Osteoblast (primary cell): ENCODE measurements at regions not wholly inside any gene's neighbourhood (a gene's known extent, or its start where the extent isn't known, plus 50 kb on each side); places are given as distances from the start of the nearest gene placed in this dataset.

Experiments
- DNase-seq: peaks from one replicate; pipeline ENCODE4 v3.0.0; 2011; ENCODE audit warnings: low spot score, mixed read lengths; ENCODE audit not compliant: insufficient read length; ENCODE audit errors: missing footprints
- H2AFZ ChIP-seq: 2 replicates; pipeline ENCODE4 v1.6.0; 2011; ENCODE audit warnings: mild to moderate bottlenecking, low read length
- H3K27ac ChIP-seq: 2 replicates; pipeline ENCODE4 v1.5.1; 2011; ENCODE audit warnings: mild to moderate bottlenecking, low read depth, low read length, moderate library complexity
- H3K27me3 ChIP-seq: 2 replicates; pipeline ENCODE4 v1.6.0; 2012; ENCODE audit warnings: mild to moderate bottlenecking, control low read depth, inconsistent platforms, low read length, moderate library complexity; ENCODE audit not compliant: insufficient read depth
- H3K36me3 ChIP-seq: 2 replicates; pipeline ENCODE4 v1.5.1; 2011; ENCODE audit warnings: mild to moderate bottlenecking, low read length, control low read depth, moderate library complexity; ENCODE audit not compliant: insufficient read depth
- H3K4me1 ChIP-seq: 2 replicates; pipeline ENCODE4 v1.5.1; 2011; ENCODE audit warnings: mild to moderate bottlenecking, low read length, control low read depth, moderate library complexity; ENCODE audit not compliant: insufficient read depth
- H3K4me2 ChIP-seq: 2 replicates; pipeline ENCODE4 v1.6.0; 2011; ENCODE audit warnings: mild to moderate bottlenecking, low read length; ENCODE audit not compliant: insufficient read depth
- H3K4me3 ChIP-seq: fragments of 200-600 bp; sonication (generic); 3 replicates; pipeline ENCODE4 v1.5.1; 2012; ENCODE audit warnings: mild to moderate bottlenecking, low read length, inconsistent platforms; ENCODE audit not compliant: insufficient read depth
- H3K79me2 ChIP-seq: 2 replicates; pipeline ENCODE4 v1.6.0; 2012; ENCODE audit warnings: mild to moderate bottlenecking, low read length, control low read depth, inconsistent platforms; ENCODE audit not compliant: insufficient read depth
- H3K9me3 ChIP-seq: 2 replicates; pipeline ENCODE4 v1.5.1; 2011; ENCODE audit warnings: low read depth, low read length, control low read depth
- H4K20me1 ChIP-seq: 2 replicates; pipeline ENCODE4 v1.6.0; 2012; ENCODE audit warnings: mild to moderate bottlenecking, low read length, control low read depth; ENCODE audit not compliant: insufficient read depth
- TF ChIP-seq, protein P1 (sequence below): IDR thresholded peaks from 2 replicates; pipeline ENCODE4 v1.5.1; 2011; ENCODE audit warnings: mild to moderate bottlenecking, low read depth, low read length, moderate library complexity; ENCODE audit errors: extremely low read depth

DNA sequence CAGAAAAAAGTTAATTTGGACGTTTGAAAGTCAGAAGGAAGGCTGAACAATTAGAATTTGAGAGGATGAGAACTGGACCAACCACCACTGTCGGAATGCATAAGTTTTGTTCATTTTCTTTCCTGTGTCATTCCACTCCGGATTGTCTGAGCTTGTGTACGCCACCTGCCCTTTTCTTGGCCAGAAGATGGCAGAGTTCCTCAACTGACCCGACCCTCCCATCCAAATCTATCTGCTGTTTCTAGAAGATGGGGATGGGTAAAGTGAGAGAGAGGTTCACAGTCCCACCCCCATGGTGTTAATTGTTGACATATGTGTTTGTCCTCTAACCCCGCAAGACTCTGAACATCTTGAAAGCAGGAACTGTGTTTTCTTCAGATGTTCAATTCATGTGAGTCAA is 388.0 kb downstream of the VRK1 start:
- no peak overlapping the region for H3K27ac ChIP-seq
- H3K4me3 ChIP-seq = no peak overlapping the region
- H3K27me3 ChIP-seq = no peaks in the 10 kb centered on the region
- H3K79me2 ChIP-seq = no peaks in the 10 kb centered on the region
- no peak overlapping the region for H3K4me2 ChIP-seq
- no peaks in the 10 kb centered on the region for H3K9me3 ChIP-seq
- H3K36me3 ChIP-seq = no peaks in the 10 kb centered on the region
- DNase-seq = no peak
- no peaks in the 10 kb centered on the region for H4K20me1 ChIP-seq
- H2AFZ ChIP-seq = no peak overlapping the region
- TF ChIP-seq, protein P1, sequence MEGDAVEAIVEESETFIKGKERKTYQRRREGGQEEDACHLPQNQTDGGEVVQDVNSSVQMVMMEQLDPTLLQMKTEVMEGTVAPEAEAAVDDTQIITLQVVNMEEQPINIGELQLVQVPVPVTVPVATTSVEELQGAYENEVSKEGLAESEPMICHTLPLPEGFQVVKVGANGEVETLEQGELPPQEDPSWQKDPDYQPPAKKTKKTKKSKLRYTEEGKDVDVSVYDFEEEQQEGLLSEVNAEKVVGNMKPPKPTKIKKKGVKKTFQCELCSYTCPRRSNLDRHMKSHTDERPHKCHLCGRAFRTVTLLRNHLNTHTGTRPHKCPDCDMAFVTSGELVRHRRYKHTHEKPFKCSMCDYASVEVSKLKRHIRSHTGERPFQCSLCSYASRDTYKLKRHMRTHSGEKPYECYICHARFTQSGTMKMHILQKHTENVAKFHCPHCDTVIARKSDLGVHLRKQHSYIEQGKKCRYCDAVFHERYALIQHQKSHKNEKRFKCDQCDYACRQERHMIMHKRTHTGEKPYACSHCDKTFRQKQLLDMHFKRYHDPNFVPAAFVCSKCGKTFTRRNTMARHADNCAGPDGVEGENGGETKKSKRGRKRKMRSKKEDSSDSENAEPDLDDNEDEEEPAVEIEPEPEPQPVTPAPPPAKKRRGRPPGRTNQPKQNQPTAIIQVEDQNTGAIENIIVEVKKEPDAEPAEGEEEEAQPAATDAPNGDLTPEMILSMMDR = peak; percentile 19
- H3K4me1 ChIP-seq = peaks cover 5% of the 10 kb centered on the region

GRCh38 chr14:97187916-97188315 is 390.7 kb downstream of the VRK1 start:
- Histone ChIP-seq H3K79me2 (no peaks in the 10 kb centered on the region), H3K27me3 (no peaks in the 10 kb centered on the region), H4K20me1 (no peaks in the 10 kb centered on the region), H3K36me3 (no peaks in the 10 kb centered on the region), H3K4me2 (no peak overlapping the region), H3K9me3 (no peaks in the 10 kb centered on the region), H3K4me1 (no peaks in the 10 kb centered on the region), H3K27ac (no peak overlapping the region), H2AFZ (no peak overlapping the region), H3K4me3 (no peak overlapping the region)
- TF ChIP-seq, protein P1 = no peak
- no peak for DNase-seq

- no peaks in the 10 kb centered on the region for H3K27me3 ChIP-seq
- H3K4me1 ChIP-seq = no peaks in the 10 kb centered on the region
- no peak overlapping the region for H3K4me2 ChIP-seq
- H4K20me1 ChIP-seq = no peaks in the 10 kb centered on the region
- no peak for DNase-seq
- H2AFZ ChIP-seq = no peak overlapping the region
- H3K36me3 ChIP-seq = no peaks in the 10 kb centered on the region
- TF ChIP-seq, protein P1 = no peak
- H3K79me2 ChIP-seq = no peaks in the 10 kb centered on the region
- H3K9me3 ChIP-seq = no peaks in the 10 kb centered on the region
- no peak overlapping the region for H3K27ac ChIP-seq
- H3K4me3 ChIP-seq = no peak overlapping the region
Observed at GRCh38 chr14:97196336-97196735, 399.2 kb downstream of the VRK1 start.

DNA sequence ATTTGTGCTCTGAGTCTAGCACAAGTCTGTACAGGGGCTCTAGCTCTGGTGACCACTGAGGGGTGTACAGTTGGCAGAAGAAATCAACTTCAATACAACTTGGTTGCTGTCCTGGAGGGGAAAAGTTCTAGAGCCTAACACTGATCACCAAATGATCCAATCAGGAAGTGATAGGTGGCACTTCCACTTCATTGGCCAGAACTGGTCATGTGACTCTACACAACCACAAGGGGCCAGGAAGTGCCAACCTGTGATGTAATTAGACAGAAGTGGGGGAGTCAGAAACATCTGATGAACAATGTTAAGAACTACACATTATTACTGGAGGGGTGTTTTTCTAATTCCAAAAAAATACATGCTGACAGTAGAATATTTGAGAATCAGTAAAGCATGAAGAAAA is 401.6 kb downstream of the VRK1 start:
- H3K79me2 ChIP-seq = no peaks in the 10 kb centered on the region
- no peak overlapping the region for H3K4me3 ChIP-seq
- H3K27ac ChIP-seq = no peak overlapping the region
- no peak overlapping the region for H2AFZ ChIP-seq
- H4K20me1 ChIP-seq = no peaks in the 10 kb centered on the region
- H3K27me3 ChIP-seq = no peaks in the 10 kb centered on the region
- H3K4me2 ChIP-seq = no peak overlapping the region
- no peaks in the 10 kb centered on the region for H3K36me3 ChIP-seq
- TF ChIP-seq, protein P1 = no peak
- H3K4me1 ChIP-seq = no peaks in the 10 kb centered on the region
- H3K9me3 ChIP-seq = no peaks in the 10 kb centered on the region
- no peak for DNase-seq
